IMR-90 (cell line): ENCODE measurements at regions not wholly inside any gene's neighbourhood (a gene's known extent, or its start where the extent isn't known, plus 50 kb on each side); places are given as distances from the start of the nearest gene placed in this dataset.

Source experiments
- CTCF ChIP-seq: conservative IDR thresholded peaks from 2 replicates; pipeline ENCODE4 v1.5.1; 2012; ENCODE audit warnings: mild to moderate bottlenecking, low read depth, low read length, improper control_type of control experiment
- POLR2A ChIP-seq: IDR thresholded peaks from 2 replicates; pipeline ENCODE4 v1.6.1; 2012; ENCODE audit warnings: mild to moderate bottlenecking, low read depth, low read length

GRCh38 chr3:66823009-66823397 lies 175.1 kb upstream of the KBTBD8 start:
- TF ChIP-seq CTCF, result no peak
- TF ChIP-seq POLR2A, result no peak
